ENCODE measurements at regions not wholly inside any gene's neighbourhood (a gene's known extent, or its start where the extent isn't known, plus 50 kb on each side); places are given as distances from the start of the nearest gene placed in this dataset.
A peak's percentile ranks its signal among the peaks of the same experiment; 100 is the strongest.

DNA sequence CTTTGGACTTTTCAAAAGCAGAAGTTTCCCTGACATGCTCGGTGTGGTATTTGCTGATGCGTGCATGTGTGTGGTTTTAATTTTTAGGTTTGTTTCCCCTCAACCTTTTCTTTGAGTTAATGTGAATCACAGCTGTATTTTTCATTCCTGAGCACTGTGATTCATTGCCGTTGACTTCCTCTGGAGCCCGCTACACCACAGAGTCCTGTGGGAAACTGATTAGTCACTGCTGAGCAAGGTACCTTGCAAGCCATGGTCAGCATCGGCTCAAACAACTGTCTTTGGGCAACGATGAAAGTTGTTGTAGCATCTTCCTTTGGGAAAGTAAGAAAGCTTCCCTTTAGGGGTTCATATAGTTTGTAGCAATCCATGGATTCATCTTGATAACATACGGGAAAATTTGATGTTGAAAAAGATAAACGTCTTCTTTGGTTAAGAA is 57.5 kb downstream of the RIN2 start:
- TF ChIP-seq, protein P1, sequence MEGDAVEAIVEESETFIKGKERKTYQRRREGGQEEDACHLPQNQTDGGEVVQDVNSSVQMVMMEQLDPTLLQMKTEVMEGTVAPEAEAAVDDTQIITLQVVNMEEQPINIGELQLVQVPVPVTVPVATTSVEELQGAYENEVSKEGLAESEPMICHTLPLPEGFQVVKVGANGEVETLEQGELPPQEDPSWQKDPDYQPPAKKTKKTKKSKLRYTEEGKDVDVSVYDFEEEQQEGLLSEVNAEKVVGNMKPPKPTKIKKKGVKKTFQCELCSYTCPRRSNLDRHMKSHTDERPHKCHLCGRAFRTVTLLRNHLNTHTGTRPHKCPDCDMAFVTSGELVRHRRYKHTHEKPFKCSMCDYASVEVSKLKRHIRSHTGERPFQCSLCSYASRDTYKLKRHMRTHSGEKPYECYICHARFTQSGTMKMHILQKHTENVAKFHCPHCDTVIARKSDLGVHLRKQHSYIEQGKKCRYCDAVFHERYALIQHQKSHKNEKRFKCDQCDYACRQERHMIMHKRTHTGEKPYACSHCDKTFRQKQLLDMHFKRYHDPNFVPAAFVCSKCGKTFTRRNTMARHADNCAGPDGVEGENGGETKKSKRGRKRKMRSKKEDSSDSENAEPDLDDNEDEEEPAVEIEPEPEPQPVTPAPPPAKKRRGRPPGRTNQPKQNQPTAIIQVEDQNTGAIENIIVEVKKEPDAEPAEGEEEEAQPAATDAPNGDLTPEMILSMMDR (IDR thresholded peaks at IDR 0.05; ENCODE audit: low read depth, low read length): peak; percentile 18
- DNase-seq (ENCODE audit: extremely low read depth, low read depth): peak; percentile 94

DNA sequence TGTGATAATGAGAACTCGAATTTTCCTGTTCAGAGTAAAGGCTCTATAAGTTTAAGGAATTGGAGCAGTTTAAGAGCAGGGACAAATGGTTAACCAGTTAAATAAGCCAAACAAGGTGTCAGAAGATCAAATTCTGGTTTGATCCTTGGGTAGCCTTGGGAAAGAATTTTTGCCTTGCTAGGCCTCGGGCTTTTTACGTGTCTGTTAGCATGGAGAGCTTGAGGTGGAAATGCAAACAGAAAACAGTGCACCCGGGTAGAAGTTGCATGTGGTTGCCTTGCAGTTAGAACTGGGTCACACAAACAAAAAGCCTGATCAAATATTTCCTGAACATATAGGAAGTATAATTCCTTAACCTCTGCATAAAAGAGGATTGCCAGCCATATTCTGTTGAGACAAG is 58.3 kb downstream of the RIN2 start:
- TF ChIP-seq, protein P1 (IDR thresholded peaks at IDR 0.05; ENCODE audit: low read depth, low read length): no peak
- no peak for DNase-seq (ENCODE audit: extremely low read depth, low read depth)

DNA sequence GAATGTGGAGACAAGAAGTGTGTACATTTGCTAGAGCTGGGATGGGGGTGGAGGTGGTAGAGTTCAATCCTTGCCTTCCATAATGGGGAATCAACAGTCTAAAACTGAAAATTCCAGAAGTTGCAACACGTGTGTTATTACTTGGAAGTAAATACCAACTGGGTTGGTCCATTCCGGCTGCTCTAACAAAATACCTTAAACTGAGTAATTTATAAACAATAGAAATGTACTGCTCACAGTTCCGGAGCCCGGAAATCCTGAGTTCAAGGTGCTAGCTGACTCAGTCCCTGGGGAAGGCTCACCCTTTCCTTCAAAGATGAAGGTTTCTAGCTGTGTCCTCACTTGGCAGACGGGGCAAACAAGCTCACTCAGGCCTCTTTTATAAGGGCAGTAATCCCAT is 59.0 kb downstream of the RIN2 start:
- peak; percentile 70 for DNase-seq (ENCODE audit: extremely low read depth, low read depth)
- TF ChIP-seq, protein P1 (IDR thresholded peaks at IDR 0.05; ENCODE audit: low read depth, low read length): no peak

DNA sequence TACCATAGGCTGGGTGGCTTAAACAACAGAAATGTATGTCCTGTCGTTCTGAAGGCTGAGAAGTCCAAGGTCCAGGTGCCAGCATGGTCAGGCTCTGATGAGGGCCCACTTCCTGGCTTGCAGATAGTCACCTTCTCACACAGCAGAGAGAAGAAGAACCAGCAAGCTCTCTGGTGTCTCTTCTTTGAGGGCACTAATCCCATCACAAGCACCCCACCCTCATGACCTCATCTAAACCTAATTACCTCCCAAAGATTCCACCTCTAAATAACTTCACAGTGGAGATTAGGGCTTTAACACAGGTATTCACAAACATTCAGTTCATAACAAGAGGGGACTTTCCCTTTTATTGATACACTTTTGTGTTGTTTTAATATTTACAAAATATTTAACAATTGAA is 61.1 kb downstream of the RIN2 start:
- no peak for DNase-seq (ENCODE audit: extremely low read depth, low read depth)

DNA sequence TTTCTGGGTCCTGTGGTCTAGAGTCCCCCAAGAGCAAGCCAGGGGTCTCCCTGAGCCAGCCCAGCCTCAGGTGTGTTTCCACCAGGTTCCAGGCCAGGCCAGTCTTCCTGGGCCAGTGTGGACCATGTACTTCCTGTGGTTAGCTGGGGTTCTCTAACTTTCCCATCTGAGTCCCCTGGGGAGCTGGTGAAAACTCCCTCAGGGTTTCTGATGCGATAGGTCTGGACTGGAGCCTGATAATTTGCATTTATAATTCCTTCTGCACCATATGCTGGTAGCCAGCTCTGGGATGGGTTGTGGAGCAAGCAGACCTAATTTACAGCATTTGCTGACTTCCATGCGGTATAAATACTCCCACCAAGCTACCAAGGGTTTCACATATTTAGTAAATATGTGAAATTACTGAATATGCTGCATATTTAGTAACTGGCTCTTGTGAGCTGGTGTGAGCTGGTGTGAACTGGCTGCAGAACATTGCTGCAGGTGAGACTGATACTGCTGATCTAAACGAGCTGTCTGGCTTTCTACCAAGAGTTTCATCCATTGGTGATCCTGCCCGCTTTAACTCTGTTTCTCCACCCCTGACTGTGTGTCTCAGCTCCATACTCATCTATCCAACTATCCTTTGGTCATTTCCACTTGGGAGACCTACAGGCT is 62.6 kb downstream of the RIN2 start:
- TF ChIP-seq, protein P1 (IDR thresholded peaks at IDR 0.05; ENCODE audit: low read depth, low read length): no peak
- DNase-seq (ENCODE audit: extremely low read depth, low read depth): no peak

More for the DNA sequence above, 61.1 kb downstream of the RIN2 start:
- TF ChIP-seq, protein P1 (IDR thresholded peaks at IDR 0.05; ENCODE audit: low read depth, low read length): no peak

DNA sequence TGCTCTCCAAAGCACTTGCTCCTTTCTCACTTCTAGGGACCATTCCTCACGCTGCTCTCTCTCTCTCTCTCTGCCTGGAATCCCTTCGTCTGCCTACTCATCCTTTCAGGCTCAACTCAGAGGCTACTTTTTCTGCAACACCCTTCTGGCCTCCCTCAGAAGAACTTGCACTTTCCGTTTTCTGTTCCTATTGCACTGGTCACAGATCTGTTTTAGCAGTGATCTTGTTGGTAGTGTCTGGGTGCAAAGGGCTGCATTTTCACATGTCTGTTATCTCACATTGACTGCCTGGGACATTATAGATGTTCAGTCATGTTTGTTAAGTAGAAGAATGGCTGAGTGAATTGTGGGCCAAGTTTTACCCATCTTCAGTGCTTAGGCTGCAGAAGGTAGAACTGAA is 63.5 kb downstream of the RIN2 start:
- DNase-seq (ENCODE audit: extremely low read depth, low read depth): no peak

DNA sequence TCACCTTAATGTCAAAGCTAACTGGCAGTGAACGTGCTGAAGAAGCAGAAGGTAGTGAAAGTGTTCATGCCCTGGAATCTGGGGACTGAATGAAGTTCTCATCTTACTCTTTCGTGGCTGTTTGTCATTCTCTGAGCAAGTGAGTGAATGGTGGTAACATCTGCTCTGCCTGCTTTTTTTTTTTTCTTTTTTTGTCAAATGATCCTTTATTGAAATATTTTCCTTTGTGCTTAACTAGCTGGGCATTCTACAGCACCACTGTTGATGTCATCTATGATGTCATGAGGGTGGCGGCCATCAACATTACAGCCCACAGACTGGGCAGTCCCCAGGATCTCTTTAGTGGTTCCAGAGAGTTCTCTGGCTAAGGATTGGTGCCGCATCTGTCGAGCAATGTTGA is 65.2 kb downstream of the RIN2 start:
- TF ChIP-seq, protein P1 (IDR thresholded peaks at IDR 0.05; ENCODE audit: low read depth, low read length): no peak
- no peak for DNase-seq (ENCODE audit: extremely low read depth, low read depth)

More for the DNA sequence above, 63.5 kb downstream of the RIN2 start:
- TF ChIP-seq, protein P1 (IDR thresholded peaks at IDR 0.05; ENCODE audit: low read depth, low read length): no peak
